ENCODE measurements at regions not wholly inside any gene's neighbourhood (a gene's known extent, or its start where the extent isn't known, plus 50 kb on each side); places are given as distances from the start of the nearest gene placed in this dataset.

DNA sequence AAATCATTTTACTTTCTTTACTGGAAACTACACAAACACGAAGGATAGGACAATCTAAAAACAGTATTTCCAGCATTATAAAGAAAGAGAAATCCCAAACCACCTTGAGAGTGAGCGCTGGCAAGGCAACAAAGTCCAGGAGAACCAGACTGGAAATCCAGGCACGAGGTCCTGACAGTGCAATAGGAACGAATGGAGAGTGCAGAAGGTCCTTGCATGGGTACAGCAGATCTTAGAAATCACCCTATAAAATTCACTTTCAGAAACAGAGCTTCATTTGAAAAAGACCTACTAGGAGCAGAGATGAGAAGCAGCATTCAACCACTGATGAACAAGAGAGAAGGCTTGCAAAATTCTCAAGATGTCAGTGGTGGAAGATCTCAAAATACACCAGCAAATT, 133.7 kb upstream of the ST8SIA4 start:
- H3K36me3 ChIP-seq (ENCODE audit: control insufficient read depth, insufficient read depth, low read length) = no peaks in the 10 kb centered on the region
- in situ Hi-C loops (cut with HindIII; ENCODE audit: low pct_unique_long_range_greater_than_20kb, low sequenced_read_pairs) = no loop called here
- H3K27me3 ChIP-seq (ENCODE audit: control insufficient read depth, insufficient read depth, low read length) = no peaks in the 10 kb centered on the region
- ChIA-PET CTCF (no interaction called here), POLR2A (no interaction called here)
- intact Hi-C loops (cut with micrococcal nuclease; ENCODE audit: unreplicated experiment) = no loop called here
- TF ChIP-seq POLR2AphosphoS5 (IDR thresholded peaks at IDR 0.05; ENCODE audit: low read depth, low read length) (no peak), REST (IDR thresholded peaks at IDR 0.05; ENCODE audit: insufficient read depth in 1 of 2, low read depth in 2 of 2, low read length in 1 of 2) (no peak), SIN3A (IDR thresholded peaks at IDR 0.05; ENCODE audit: borderline replicate concordance, insufficient read depth, low read depth, low read length) (no peak), TCF7L2 (IDR thresholded peaks at IDR 0.05; ENCODE audit: low read depth, low read length) (no peak), CTCF (IDR thresholded peaks at IDR 0.05) (no peak)
- H3K27ac ChIP-seq (ENCODE audit: low read length) = no peak overlapping the region
- ATAC-seq (no peak), DNase-seq (ENCODE audit: low read depth, low spot score) (no peak)
- no TSS peak for BruUV-seq (replicated peaks)
- H3K4me3 ChIP-seq (ENCODE audit: low read depth in 2 of 2, low read length in 2 of 2) = no peak overlapping the region
- H3K4me1 ChIP-seq (ENCODE audit: control insufficient read depth, insufficient read depth, low read length) = no peaks in the 10 kb centered on the region
- H3K9me3 ChIP-seq (ENCODE audit: control insufficient read depth, insufficient read depth, low read depth, low read length) = no peaks in the 10 kb centered on the region; the same call in 1 of the 2 replicates

GRCh38 chr5:101035425-101035824, 132.3 kb upstream of the ST8SIA4 start:
- no peaks in the 10 kb centered on the region for H3K36me3 ChIP-seq (ENCODE audit: control insufficient read depth, insufficient read depth, low read length)
- no peaks in the 10 kb centered on the region; the same call in 1 of the 2 replicates for H3K9me3 ChIP-seq (ENCODE audit: control insufficient read depth, insufficient read depth, low read depth, low read length)
- TF ChIP-seq SIN3A (IDR thresholded peaks at IDR 0.05; ENCODE audit: borderline replicate concordance, insufficient read depth, low read depth, low read length) (no peak), POLR2AphosphoS5 (IDR thresholded peaks at IDR 0.05; ENCODE audit: low read depth, low read length) (no peak), REST (IDR thresholded peaks at IDR 0.05; ENCODE audit: insufficient read depth in 1 of 2, low read depth in 2 of 2, low read length in 1 of 2) (no peak), TCF7L2 (IDR thresholded peaks at IDR 0.05; ENCODE audit: low read depth, low read length) (no peak), CTCF (IDR thresholded peaks at IDR 0.05) (no peak)
- in situ Hi-C loops (cut with HindIII; ENCODE audit: low pct_unique_long_range_greater_than_20kb, low sequenced_read_pairs) (no loop called here), intact Hi-C loops (cut with micrococcal nuclease; ENCODE audit: unreplicated experiment) (no loop called here)
- H3K4me1 ChIP-seq (ENCODE audit: control insufficient read depth, insufficient read depth, low read length) = no peaks in the 10 kb centered on the region
- ChIA-PET CTCF (no interaction called here), POLR2A (no interaction called here)
- no peak overlapping the region for H3K27ac ChIP-seq (ENCODE audit: low read length)
- H3K27me3 ChIP-seq (ENCODE audit: control insufficient read depth, insufficient read depth, low read length) = no peaks in the 10 kb centered on the region
- ATAC-seq = no peak
- no peak overlapping the region for H3K4me3 ChIP-seq (ENCODE audit: low read depth in 2 of 2, low read length in 2 of 2)
- no peak for DNase-seq (ENCODE audit: low read depth, low spot score)
- no TSS peak for BruUV-seq (replicated peaks)
